K562 (cell line): ENCODE measurements at regions not wholly inside any gene's neighbourhood (a gene's known extent, or its start where the extent isn't known, plus 50 kb on each side); places are given as distances from the start of the nearest gene placed in this dataset.

Experiments
- ATAC-seq: fragments of 200-7000 bp; cut with Tn5 transposase; 3 replicates; pipeline ENCODE4 v1.9.1; 2020; ENCODE audit warnings: moderate library complexity
- BruUV-seq: library from RNA; stranded (reverse); fragments of 400-500 nt; replicated peaks from 2 replicates; lab custom pipeline; 2021; lab: Mats Ljungman, UMichigan
- CTCF ChIA-PET: fragments of 300-600 bp; formaldehyde crosslinking; extraction: SDS; loops from one replicate; lab custom pipeline; 2021; ENCODE audit warnings: low intra/inter-chr PET ratio; lab: Yijun Ruan, JAX
- POLR2A ChIA-PET: fragments of 300-600, 350-650 bp; sonication (Branson Sonifier 250); formaldehyde crosslinking; extraction: SDS; loops from one replicate; lab custom pipeline; 2021; ENCODE audit warnings: antibody characterized with exemption, inconsistent platforms; lab: Yijun Ruan, JAX
- DNase-seq, 4 experiments: peaks; one replicate each; pipeline versions ENCODE4 v3.0.0 to v3.0.0-alpha.2; 2011 to 2018; ENCODE audit warnings: low spot score in 3 of 4, mixed read lengths in 3 of 4; ENCODE audit errors: extremely low read depth in 1 of 4
- FAIRE-seq: peaks from 2 replicates; lab custom pipeline; 2011; peaks lifted over from hg19 to GRCh38; lab: Jason Lieb, UNC
- H2AFZ ChIP-seq: 2 replicates; pipeline ENCODE4 v1.6.0; 2011; ENCODE audit warnings: low read depth, low read length, control low read depth, inconsistent platforms
- H3K27ac ChIP-seq: fragments of 200-600 bp; 3 replicates; pipeline ENCODE4 v1.8.0; 2011; ENCODE audit warnings: low read depth, mild to moderate bottlenecking, control low read depth, inconsistent platforms, low read length, moderate library complexity, mixed read lengths; ENCODE audit errors: extremely low read depth
- H3K27me3 ChIP-seq, 2 experiments: fragments of 300-600 bp in 1 of 2; 2 replicates in 1 of 2; 3 replicates in 1 of 2; pipeline versions ENCODE4 v1.6.0 to v1.8.0; 2011; ENCODE audit warnings: inconsistent platforms in 2 of 2, low read length in 2 of 2, mild to moderate bottlenecking in 1 of 2, mixed read lengths in 1 of 2, moderate library complexity in 1 of 2; ENCODE audit not compliant: control insufficient read depth in 2 of 2, insufficient read depth in 2 of 2
- H3K36me3 ChIP-seq: fragments of 300-600 bp; 3 replicates; pipeline ENCODE4 v1.8.0; 2011; ENCODE audit warnings: mild to moderate bottlenecking, low read length, inconsistent platforms; ENCODE audit not compliant: control insufficient read depth, insufficient read depth
- H3K4me1 ChIP-seq, 2 experiments: fragments of 200-600 bp in 1 of 2; replicated peaks in 1 of 2; 2 replicates in 1 of 2; 3 replicates in 1 of 2; pipeline versions ENCODE4 v1.5.1 to v1.8.0; 2011; ENCODE audit warnings: inconsistent platforms in 2 of 2, low read length in 2 of 2, mild to moderate bottlenecking in 1 of 2, mixed read lengths in 1 of 2, moderate library complexity in 1 of 2; ENCODE audit not compliant: control insufficient read depth in 2 of 2, insufficient read depth in 2 of 2
- H3K4me2 ChIP-seq: 2 replicates; pipeline ENCODE4 v1.6.1; 2011; ENCODE audit warnings: low read length, control low read depth, inconsistent platforms, mixed read lengths; ENCODE audit not compliant: insufficient read depth
- H3K4me3 ChIP-seq: fragments of 200-600 bp; sonication (generic), shearing (Covaris generic); 2 replicates; pipeline ENCODE4 v1.5.1; 2016; ENCODE audit warnings: control low read depth, inconsistent platforms
- H3K79me2 ChIP-seq: fragments of 200-600 bp; 3 replicates; pipeline ENCODE4 v1.8.0; 2011; ENCODE audit warnings: low read length, inconsistent platforms; ENCODE audit not compliant: control insufficient read depth, insufficient read depth
- H3K9ac ChIP-seq, 2 experiments: 2 replicates each; pipeline versions ENCODE4 v1.6.0 to v1.6.1; 2011; ENCODE audit warnings: low read depth in 2 of 2, low read length in 2 of 2, control low read depth in 1 of 2, inconsistent platforms in 1 of 2, mild to moderate bottlenecking in 1 of 2, mixed read lengths in 1 of 2; ENCODE audit not compliant: insufficient read depth in 1 of 2
- H3K9me1 ChIP-seq: one replicate; pipeline ENCODE4 v1.6.0; 2011; ENCODE audit warnings: inconsistent platforms, mild to moderate bottlenecking, low read length, moderate library complexity; ENCODE audit not compliant: control insufficient read depth, insufficient read depth
- H3K9me3 ChIP-seq: replicated peaks from 2 replicates; pipeline ENCODE4 v1.5.1; 2011; ENCODE audit warnings: low read depth, low read length, inconsistent platforms; ENCODE audit not compliant: control insufficient read depth, insufficient read depth
- H4K20me1 ChIP-seq: replicated peaks from 2 replicates; pipeline ENCODE4 v1.6.1; 2011; ENCODE audit warnings: low read length, inconsistent platforms, mixed read lengths; ENCODE audit not compliant: control insufficient read depth, insufficient read depth
- CBX5 ChIP-seq: IDR thresholded peaks from 2 replicates; pipeline ENCODE4 v1.6.1; 2014; ENCODE audit warnings: low read depth, borderline replicate concordance
- ESRRB ChIP-seq: fragments of 250-450 bp; sonication (Bioruptor Pico); IDR thresholded peaks from 2 replicates; pipeline ENCODE4 v1.5.0; 2020; ENCODE audit warnings: mild to moderate bottlenecking, moderate library complexity, borderline replicate concordance
- PTRF ChIP-seq: fragments of 450-650 bp; IDR thresholded peaks from 2 replicates; pipeline ENCODE4 v1.6.1; 2016; ENCODE audit warnings: mild to moderate bottlenecking, missing genetic modification characterization, missing compliant biosample characterization
- SMAD3 ChIP-seq: fragments of 450-650 bp; formaldehyde crosslinking; conservative IDR thresholded peaks from 2 replicates; pipeline ENCODE4 v1.4.0; 2020; ENCODE audit warnings: mild to moderate bottlenecking
- SMARCA4 ChIP-seq: fragments of 450-650 bp; IDR thresholded peaks from 2 replicates; pipeline ENCODE4 v1.6.1; 2016
- ZBTB7A ChIP-seq: IDR thresholded peaks from 2 replicates; pipeline ENCODE4 v1.6.1; 2011; ENCODE audit warnings: low read depth, mild to moderate bottlenecking, low read length, moderate library complexity, borderline replicate concordance; ENCODE audit not compliant: control insufficient read depth
- WGBS: fragments of 100-300 bp; shearing (Covaris generic); methylation state at CpG from one replicate; pipeline ENCODE4 v1.1.6; 2016; ENCODE audit warnings: low coverage, mixed read lengths; ENCODE audit not compliant: insufficient coverage; ENCODE audit errors: missing lambda C conversion rate; 5-methylcytosine and 5-hydroxymethylcytosine counted together
- in situ Hi-C: fragments of 300-500 bp; cut with MboI; formaldehyde crosslinking; loops from 4 replicates; pipeline ENCODE4 v1.15.0; 2018; ENCODE audit warnings: inconsistent platforms, mixed read lengths
- intact Hi-C: fragments of 100-400 bp; cut with micrococcal nuclease; formaldehyde crosslinking; loops from 2 replicates; pipeline ENCODE4 v1.14.2; 2022
- TF ChIP-seq, protein P1 (sequence below): fragments of 150-350 bp; conservative IDR thresholded peaks from 2 replicates; pipeline ENCODE4 v1.6.1; 2014; ENCODE audit warnings: low read length

DNA sequence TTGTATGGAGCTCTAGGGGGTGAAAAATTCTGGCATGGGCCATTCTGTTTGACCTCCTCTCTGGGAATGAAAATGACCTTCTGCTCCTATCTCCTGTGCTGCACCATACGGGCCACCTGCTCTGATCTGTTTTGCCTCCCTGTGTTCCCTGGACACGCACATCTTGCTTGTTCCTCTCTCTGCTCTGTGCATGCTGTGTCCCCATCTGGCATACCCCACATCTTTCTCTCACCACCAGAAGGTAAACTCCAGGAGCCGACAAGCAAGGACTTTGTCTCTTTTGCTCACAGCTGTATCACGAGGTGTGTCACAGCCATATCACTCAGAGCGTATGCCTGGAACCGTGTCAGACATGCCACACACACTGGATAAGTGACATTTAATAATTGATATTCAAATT is 208.4 kb upstream of the DTNBP1 start:
- DNase-seq = no peak
- FAIRE-seq = no peak
- ChIA-PET CTCF (interaction anchor here (0.6 kb wide), 1 partner anchor 10 kb away, joined by 3 read pairs; no protein-coding TSS in a partner anchor), POLR2A (interaction anchor here (0.6 kb wide), 2 partner anchors 44 to 101 kb away, joined by 3 read pairs; no protein-coding TSS in a partner anchor)
- no peak overlapping the region for H2AFZ ChIP-seq
- H3K9me3 ChIP-seq = no peaks in the 10 kb centered on the region
- no peak for ATAC-seq
- H3K4me1 ChIP-seq = peaks cover 4 to 8% of the 10 kb centered on the region in 2 experiments; a peak in 4 of 5 replicates
- no TSS peak for BruUV-seq
- H4K20me1 ChIP-seq = no peaks in the 10 kb centered on the region
- no peak overlapping the region for H3K4me2 ChIP-seq
- H3K27me3 ChIP-seq = no peaks in the 10 kb centered on the region; a peak in 1 of 5 replicates
- intact Hi-C loops = no loop called here
- no peaks in the 10 kb centered on the region for H3K79me2 ChIP-seq
- 57% methylated on average over 6 of the region's 6 CpGs for WGBS
- in situ Hi-C loops = no loop called here
- H3K4me3 ChIP-seq = no peak overlapping the region
- no peaks in the 10 kb centered on the region for H3K36me3 ChIP-seq
- no peak overlapping the region for H3K9ac ChIP-seq
- TF ChIP-seq CBX5 (no peak), ESRRB (CRISPR knock-in tag) (no peak), SMAD3 (CRISPR knock-in tag) (no peak), PTRF (tag) (no peak), SMARCA4 (no peak), ZBTB7A (no peak)
- TF ChIP-seq, protein P1, sequence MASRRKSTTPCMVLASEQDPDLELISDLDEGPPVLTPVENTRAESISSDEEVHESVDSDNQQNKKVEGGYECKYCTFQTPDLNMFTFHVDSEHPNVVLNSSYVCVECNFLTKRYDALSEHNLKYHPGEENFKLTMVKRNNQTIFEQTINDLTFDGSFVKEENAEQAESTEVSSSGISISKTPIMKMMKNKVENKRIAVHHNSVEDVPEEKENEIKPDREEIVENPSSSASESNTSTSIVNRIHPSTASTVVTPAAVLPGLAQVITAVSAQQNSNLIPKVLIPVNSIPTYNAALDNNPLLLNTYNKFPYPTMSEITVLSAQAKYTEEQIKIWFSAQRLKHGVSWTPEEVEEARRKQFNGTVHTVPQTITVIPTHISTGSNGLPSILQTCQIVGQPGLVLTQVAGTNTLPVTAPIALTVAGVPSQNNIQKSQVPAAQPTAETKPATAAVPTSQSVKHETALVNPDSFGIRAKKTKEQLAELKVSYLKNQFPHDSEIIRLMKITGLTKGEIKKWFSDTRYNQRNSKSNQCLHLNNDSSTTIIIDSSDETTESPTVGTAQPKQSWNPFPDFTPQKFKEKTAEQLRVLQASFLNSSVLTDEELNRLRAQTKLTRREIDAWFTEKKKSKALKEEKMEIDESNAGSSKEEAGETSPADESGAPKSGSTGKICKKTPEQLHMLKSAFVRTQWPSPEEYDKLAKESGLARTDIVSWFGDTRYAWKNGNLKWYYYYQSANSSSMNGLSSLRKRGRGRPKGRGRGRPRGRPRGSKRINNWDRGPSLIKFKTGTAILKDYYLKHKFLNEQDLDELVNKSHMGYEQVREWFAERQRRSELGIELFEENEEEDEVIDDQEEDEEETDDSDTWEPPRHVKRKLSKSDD = no peak
- TF ChIP-seq, all 486 proteins: peak for 0
- H3K9me1 ChIP-seq = no peaks in the 10 kb centered on the region
- H3K27ac ChIP-seq = no peak overlapping the region
